HCT116 (cell line): ENCODE measurements at regions not wholly inside any gene's neighbourhood (a gene's known extent, or its start where the extent isn't known, plus 50 kb on each side); places are given as distances from the start of the nearest gene placed in this dataset.

Source experiments
- ATAC-seq: fragments of 200-7000 bp; cut with Tn5 transposase; 2 replicates; pipeline ENCODE4 v1.9.1; 2020; ENCODE audit warnings: mild to moderate bottlenecking, moderate library complexity
- BruUV-seq: library from RNA; stranded (reverse); fragments of 400-500 nt; replicated peaks from 2 replicates; lab custom pipeline; 2021; lab: Mats Ljungman, UMichigan
- CTCF ChIA-PET: fragments of 300-600 bp; sonication (Branson Sonifier 250); formaldehyde crosslinking; loops from one replicate; lab custom pipeline; 2021; ENCODE audit warnings: antibody characterized with exemption; lab: Charles Lee
- POLR2A ChIA-PET: fragments of 300-600, 350-600 bp; sonication (Branson Sonifier 250); formaldehyde crosslinking; loops from one replicate; lab custom pipeline; 2021; ENCODE audit warnings: antibody characterized with exemption; lab: Charles Lee
- RAD21 ChIA-PET, 2 experiments: fragments of 300-600 bp; sonication (Branson Sonifier 250); formaldehyde crosslinking; loops; one replicate each; lab custom pipeline; 2023; ENCODE audit warnings: low total read pairs in 2 of 2; ENCODE audit not compliant: uncharacterized antibody in 2 of 2, unreplicated experiment in 2 of 2, low non-redundant PET in 1 of 2; lab: Charles Lee
- DNase-seq: peaks from one replicate; pipeline ENCODE4 v3.0.0-alpha.2; 2010; ENCODE audit warnings: low read depth, low spot score
- H2AFZ ChIP-seq: fragments of 200-600 bp; shearing (Covaris generic), sonication (generic); 2 replicates; pipeline ENCODE4 v1.6.1; 2017; ENCODE audit warnings: low read depth, mixed run types, mixed read lengths, antibody characterized with exemption, low read length; ENCODE audit not compliant: poor library complexity, severe bottlenecking
- H3K27ac ChIP-seq: 2 replicates; pipeline ENCODE4 v1.5.1; 2012; ENCODE audit warnings: low read depth, low read length
- H3K27me3 ChIP-seq: fragments of 200-600 bp; sonication (generic); 2 replicates; pipeline ENCODE4 v1.6.1; 2016; ENCODE audit warnings: mixed run types, low read length, mixed read lengths; ENCODE audit not compliant: insufficient read depth
- H3K36me3 ChIP-seq, 2 experiments: fragments of 200-500 bp in 1 of 2; fragments of 200-600 bp in 1 of 2; sonication (Bioruptor generic) in 1 of 2; sonication (generic) in 1 of 2; 2 replicates each; pipeline versions ENCODE4 v1.5.1 to v1.6.1; 2014 to 2016; ENCODE audit warnings: low read length in 2 of 2, inconsistent platforms in 1 of 2, mixed read lengths in 1 of 2, mixed run types in 1 of 2; ENCODE audit not compliant: insufficient read depth in 2 of 2, control insufficient read depth in 1 of 2
- H3K4me1 ChIP-seq, 2 experiments: fragments of 200-600 bp in 1 of 2; sonication (generic) in 1 of 2; 2 replicates each; pipeline versions ENCODE4 v1.5.1 to v1.6.1; 2012 to 2017; ENCODE audit warnings: low read length in 2 of 2, inconsistent platforms in 1 of 2, mild to moderate bottlenecking in 1 of 2, mixed read lengths in 1 of 2, mixed run types in 1 of 2, moderate library complexity in 1 of 2; ENCODE audit not compliant: insufficient read depth in 2 of 2, control insufficient read depth in 1 of 2
- H3K4me2 ChIP-seq: fragments of 200-600 bp; sonication (generic); 2 replicates; pipeline ENCODE4 v1.6.1; 2017; ENCODE audit warnings: mixed run types, low read length, mixed read lengths
- H3K4me3 ChIP-seq, 2 experiments: fragments of 200-600 bp in 1 of 2; sonication (generic) in 1 of 2; replicated peaks in 1 of 2; 2 replicates each; pipeline ENCODE4 v1.5.1; 2011 to 2016; ENCODE audit warnings: low read length in 2 of 2, control low read depth in 1 of 2, low read depth in 1 of 2, mild to moderate bottlenecking in 1 of 2, mixed read lengths in 1 of 2, mixed run types in 1 of 2
- H3K79me2 ChIP-seq: fragments of 200-600 bp; sonication (generic); 2 replicates; pipeline ENCODE4 v1.6.1; 2017; ENCODE audit warnings: mild to moderate bottlenecking, mixed run types, low read length, moderate library complexity, mixed read lengths; ENCODE audit not compliant: insufficient read depth
- H3K9ac ChIP-seq: fragments of 200-600 bp; sonication (generic); 2 replicates; pipeline ENCODE4 v1.6.1; 2016; ENCODE audit warnings: low read length, mixed read lengths
- H3K9me2 ChIP-seq: fragments of 200-600 bp; sonication (generic), shearing (Covaris generic); 2 replicates; pipeline ENCODE4 v1.6.1; 2017; ENCODE audit warnings: mixed run types, mild to moderate bottlenecking, moderate library complexity; ENCODE audit not compliant: insufficient read depth
- H3K9me3 ChIP-seq, 2 experiments: fragments of 200-500 bp in 1 of 2; fragments of 200-600 bp in 1 of 2; sonication (Bioruptor generic) in 1 of 2; sonication (generic) in 1 of 2; 2 replicates each; pipeline ENCODE4 v1.6.1; 2014 to 2017; ENCODE audit warnings: low read length in 2 of 2, mixed read lengths in 2 of 2, inconsistent platforms in 1 of 2, low read depth in 1 of 2, mild to moderate bottlenecking in 1 of 2, mixed run types in 1 of 2, moderate library complexity in 1 of 2; ENCODE audit not compliant: control insufficient read depth in 1 of 2, insufficient read depth in 1 of 2
- H4K20me1 ChIP-seq: fragments of 200-600 bp; sonication (generic), shearing (Covaris generic); 2 replicates; pipeline ENCODE4 v1.6.1; 2017; ENCODE audit warnings: mixed run types, mild to moderate bottlenecking, moderate library complexity; ENCODE audit not compliant: insufficient read depth
- JUND ChIP-seq: IDR thresholded peaks from 2 replicates; pipeline ENCODE4 v1.6.1; 2012
- SIN3A ChIP-seq: IDR thresholded peaks from 2 replicates; pipeline ENCODE4 v1.6.1; 2012; ENCODE audit warnings: low read depth
- SRF ChIP-seq: IDR thresholded peaks from 2 replicates; pipeline ENCODE4 v1.6.1; 2012; ENCODE audit warnings: low read depth
- TCF7L2 ChIP-seq: IDR thresholded peaks from 2 replicates; pipeline ENCODE4 v1.7.0; 2011; ENCODE audit warnings: borderline replicate concordance, inconsistent platforms; ENCODE audit not compliant: insufficient read depth, insufficient read length; ENCODE audit errors: extremely low read depth
- ZBTB33 ChIP-seq: IDR thresholded peaks from 2 replicates; pipeline ENCODE4 v1.6.1; 2011; ENCODE audit warnings: mild to moderate bottlenecking, low read length, moderate library complexity; ENCODE audit not compliant: insufficient replicate concordance; ENCODE audit errors: extremely low read depth
- ZFX ChIP-seq: fragments of 450-650 bp; IDR thresholded peaks from 2 replicates; pipeline ENCODE4 v1.6.1; 2017
- intact Hi-C: fragments of 100-400 bp; cut with micrococcal nuclease; formaldehyde crosslinking; loops from 2 replicates; pipeline ENCODE4 v1.10.0; 2022
- TF ChIP-seq, protein P1 (sequence below): IDR thresholded peaks from 2 replicates; pipeline ENCODE4 v1.6.1; 2012
- TF ChIP-seq, protein P2 (sequence below), 3 experiments: fragments of 200-600 bp in 1 of 3; sonication (generic) in 1 of 3; IDR thresholded peaks in 2 of 3; conservative IDR thresholded peaks in 1 of 3; 2 replicates each; pipeline ENCODE4 v1.5.1; 2012 to 2017; ENCODE audit warnings: low read depth in 2 of 3, low read length in 2 of 3, antibody characterized with exemption in 1 of 3, borderline replicate concordance in 1 of 3, control low read depth in 1 of 3, mild to moderate bottlenecking in 1 of 3, mixed read lengths in 1 of 3, mixed run types in 1 of 3, moderate library complexity in 1 of 3; ENCODE audit not compliant: insufficient read depth in 1 of 3
- TF ChIP-seq, protein P3 (sequence below): IDR thresholded peaks from 2 replicates; pipeline ENCODE4 v1.6.1; 2012; ENCODE audit warnings: low read depth

- no TSS peak for BruUV-seq
- Histone ChIP-seq H3K9me3 (no peaks in the 10 kb centered on the region), H3K4me2 (no peak overlapping the region), H3K9ac (no peak overlapping the region), H3K79me2 (no peaks in the 10 kb centered on the region), H3K4me1 (no peaks in the 10 kb centered on the region), H3K36me3 (no peaks in the 10 kb centered on the region), H3K27ac (no peak overlapping the region), H3K4me3 (no peak overlapping the region), H4K20me1 (no peaks in the 10 kb centered on the region), H2AFZ (no peak overlapping the region), H3K27me3 (no peaks in the 10 kb centered on the region), H3K9me2 (no peaks in the 10 kb centered on the region)
- DNase-seq (no peak), ATAC-seq (no peak)
- CTCF ChIA-PET, result no interaction called here
- intact Hi-C loops, result no loop called here
- POLR2A ChIA-PET, result no interaction called here
- no peak for TF ChIP-seq JUND
- TF ChIP-seq ZFX, result no peak
- TF ChIP-seq SIN3A, result no peak
- no peak for TF ChIP-seq TCF7L2
- no peak for TF ChIP-seq SRF
- TF ChIP-seq, protein P1, sequence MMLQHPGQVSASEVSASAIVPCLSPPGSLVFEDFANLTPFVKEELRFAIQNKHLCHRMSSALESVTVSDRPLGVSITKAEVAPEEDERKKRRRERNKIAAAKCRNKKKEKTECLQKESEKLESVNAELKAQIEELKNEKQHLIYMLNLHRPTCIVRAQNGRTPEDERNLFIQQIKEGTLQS, result no peak
- TF ChIP-seq, protein P2, sequence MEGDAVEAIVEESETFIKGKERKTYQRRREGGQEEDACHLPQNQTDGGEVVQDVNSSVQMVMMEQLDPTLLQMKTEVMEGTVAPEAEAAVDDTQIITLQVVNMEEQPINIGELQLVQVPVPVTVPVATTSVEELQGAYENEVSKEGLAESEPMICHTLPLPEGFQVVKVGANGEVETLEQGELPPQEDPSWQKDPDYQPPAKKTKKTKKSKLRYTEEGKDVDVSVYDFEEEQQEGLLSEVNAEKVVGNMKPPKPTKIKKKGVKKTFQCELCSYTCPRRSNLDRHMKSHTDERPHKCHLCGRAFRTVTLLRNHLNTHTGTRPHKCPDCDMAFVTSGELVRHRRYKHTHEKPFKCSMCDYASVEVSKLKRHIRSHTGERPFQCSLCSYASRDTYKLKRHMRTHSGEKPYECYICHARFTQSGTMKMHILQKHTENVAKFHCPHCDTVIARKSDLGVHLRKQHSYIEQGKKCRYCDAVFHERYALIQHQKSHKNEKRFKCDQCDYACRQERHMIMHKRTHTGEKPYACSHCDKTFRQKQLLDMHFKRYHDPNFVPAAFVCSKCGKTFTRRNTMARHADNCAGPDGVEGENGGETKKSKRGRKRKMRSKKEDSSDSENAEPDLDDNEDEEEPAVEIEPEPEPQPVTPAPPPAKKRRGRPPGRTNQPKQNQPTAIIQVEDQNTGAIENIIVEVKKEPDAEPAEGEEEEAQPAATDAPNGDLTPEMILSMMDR (IDR thresholded peaks at IDR 0.05 in 2 of 3, conservative IDR thresholded peaks at IDR 0.05 in 1 of 3; ENCODE audit: borderline replicate concordance in 1 of 3, insufficient read depth in 1 of 3, low read depth in 2 of 3, low read length in 2 of 3), result no peak
- TF ChIP-seq, protein P3, sequence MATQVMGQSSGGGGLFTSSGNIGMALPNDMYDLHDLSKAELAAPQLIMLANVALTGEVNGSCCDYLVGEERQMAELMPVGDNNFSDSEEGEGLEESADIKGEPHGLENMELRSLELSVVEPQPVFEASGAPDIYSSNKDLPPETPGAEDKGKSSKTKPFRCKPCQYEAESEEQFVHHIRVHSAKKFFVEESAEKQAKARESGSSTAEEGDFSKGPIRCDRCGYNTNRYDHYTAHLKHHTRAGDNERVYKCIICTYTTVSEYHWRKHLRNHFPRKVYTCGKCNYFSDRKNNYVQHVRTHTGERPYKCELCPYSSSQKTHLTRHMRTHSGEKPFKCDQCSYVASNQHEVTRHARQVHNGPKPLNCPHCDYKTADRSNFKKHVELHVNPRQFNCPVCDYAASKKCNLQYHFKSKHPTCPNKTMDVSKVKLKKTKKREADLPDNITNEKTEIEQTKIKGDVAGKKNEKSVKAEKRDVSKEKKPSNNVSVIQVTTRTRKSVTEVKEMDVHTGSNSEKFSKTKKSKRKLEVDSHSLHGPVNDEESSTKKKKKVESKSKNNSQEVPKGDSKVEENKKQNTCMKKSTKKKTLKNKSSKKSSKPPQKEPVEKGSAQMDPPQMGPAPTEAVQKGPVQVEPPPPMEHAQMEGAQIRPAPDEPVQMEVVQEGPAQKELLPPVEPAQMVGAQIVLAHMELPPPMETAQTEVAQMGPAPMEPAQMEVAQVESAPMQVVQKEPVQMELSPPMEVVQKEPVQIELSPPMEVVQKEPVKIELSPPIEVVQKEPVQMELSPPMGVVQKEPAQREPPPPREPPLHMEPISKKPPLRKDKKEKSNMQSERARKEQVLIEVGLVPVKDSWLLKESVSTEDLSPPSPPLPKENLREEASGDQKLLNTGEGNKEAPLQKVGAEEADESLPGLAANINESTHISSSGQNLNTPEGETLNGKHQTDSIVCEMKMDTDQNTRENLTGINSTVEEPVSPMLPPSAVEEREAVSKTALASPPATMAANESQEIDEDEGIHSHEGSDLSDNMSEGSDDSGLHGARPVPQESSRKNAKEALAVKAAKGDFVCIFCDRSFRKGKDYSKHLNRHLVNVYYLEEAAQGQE, result no peak
- TF ChIP-seq ZBTB33, result no peak
- RAD21 ChIA-PET, result no interaction called here
Measured at GRCh38 chr20:47944682-47945081, 159.4 kb upstream of the SULF2 start.
